Liver (tissue), 8 donors: ENCODE measurements at regions not wholly inside any gene's neighbourhood (a gene's known extent, or its start where the extent isn't known, plus 50 kb on each side); places are given as distances from the start of the nearest gene placed in this dataset.
"Not testable (repeated sequence)": the region's sequence is repeated elsewhere in the genome, so short reads cannot be mapped to it uniquely, and the experiment has no call there.

ENCODE experiments used
- DNase-seq: peaks from one replicate; pipeline ENCODE4 v3.0.0-alpha.2; 2017; ENCODE audit warnings: low spot score
- H3K27ac ChIP-seq, 2 donors: one replicate each; pipeline ENCODE4 v1.7.0; 2013; ENCODE audit warnings: inconsistent platforms in 2 of 2, low read length in 2 of 2, control low read depth in 1 of 2, low read depth in 1 of 2, mild to moderate bottlenecking in 1 of 2
- H3K27me3 ChIP-seq, 4 donors: one replicate each; pipeline versions ENCODE4 v1.6.1 to v1.7.0; 2013; ENCODE audit warnings: low read length in 3 of 4, inconsistent platforms in 1 of 4, mild to moderate bottlenecking in 1 of 4, moderate library complexity in 1 of 4; ENCODE audit not compliant: control insufficient read depth in 4 of 4, insufficient read depth in 4 of 4
- H3K36me3 ChIP-seq, 4 donors: one replicate each; pipeline versions ENCODE4 v1.6.1 to v1.7.0; 2013; ENCODE audit warnings: low read length in 3 of 4, mild to moderate bottlenecking in 3 of 4, low read depth in 1 of 4, moderate library complexity in 1 of 4; ENCODE audit not compliant: control insufficient read depth in 4 of 4, insufficient read depth in 3 of 4
- H3K4me1 ChIP-seq, 4 donors: one replicate each; pipeline versions ENCODE4 v1.6.1 to v1.7.0; 2013; ENCODE audit warnings: low read length in 3 of 4, mild to moderate bottlenecking in 3 of 4, moderate library complexity in 1 of 4; ENCODE audit not compliant: control insufficient read depth in 4 of 4, insufficient read depth in 4 of 4
- H3K4me3 ChIP-seq, 3 donors: one replicate each; pipeline versions ENCODE4 v1.6.1 to v1.7.0; 2013; ENCODE audit warnings: low read length in 3 of 3, control low read depth in 1 of 3, low read depth in 1 of 3, mild to moderate bottlenecking in 1 of 3
- H3K9ac ChIP-seq, 2 donors: one replicate each; pipeline ENCODE4 v1.7.0; 2013; ENCODE audit warnings: low read length in 2 of 2, mild to moderate bottlenecking in 2 of 2, moderate library complexity in 2 of 2, control low read depth in 1 of 2, low read depth in 1 of 2
- H3K9me3 ChIP-seq, 4 donors: one replicate each; pipeline versions ENCODE4 v1.6.1 to v1.7.0; 2013; ENCODE audit warnings: low read length in 3 of 4; ENCODE audit not compliant: control insufficient read depth in 4 of 4
- EGR1 ChIP-seq, 2 donors: IDR thresholded peaks; 2 replicates each; pipeline ENCODE4 v1.6.1; 2016 to 2018; ENCODE audit warnings: antibody characterized with exemption in 2 of 2, low read depth in 2 of 2
- FOXA1 ChIP-seq: IDR thresholded peaks from 2 replicates; pipeline ENCODE4 v1.6.1; 2016; ENCODE audit warnings: antibody characterized with exemption
- FOXA2 ChIP-seq: IDR thresholded peaks from 2 replicates; pipeline ENCODE4 v1.6.1; 2016; ENCODE audit warnings: antibody characterized with exemption
- GABPA ChIP-seq, 2 donors: IDR thresholded peaks in 1 of 2; conservative IDR thresholded peaks in 1 of 2; 2 replicates each; pipeline ENCODE4 v1.6.1; 2016; ENCODE audit warnings: antibody characterized with exemption in 2 of 2, mild to moderate bottlenecking in 1 of 2, moderate library complexity in 1 of 2
- JUND ChIP-seq, 2 donors: IDR thresholded peaks; 2 replicates each; pipeline ENCODE4 v1.6.1; 2016; ENCODE audit warnings: antibody characterized with exemption in 2 of 2
- NR2F2 ChIP-seq: IDR thresholded peaks from 2 replicates; pipeline ENCODE4 v1.6.1; 2016; ENCODE audit warnings: antibody characterized with exemption
- RAD21 ChIP-seq, 2 donors: IDR thresholded peaks; 2 replicates each; pipeline ENCODE4 v1.6.1; 2016; ENCODE audit warnings: antibody characterized with exemption in 2 of 2, mild to moderate bottlenecking in 2 of 2
- RXRA ChIP-seq, 2 donors: IDR thresholded peaks; 2 replicates each; pipeline ENCODE4 v1.6.1; 2017 to 2018; ENCODE audit warnings: antibody characterized with exemption in 2 of 2, mild to moderate bottlenecking in 1 of 2
- SP1 ChIP-seq: IDR thresholded peaks from 2 replicates; pipeline ENCODE4 v1.6.1; 2018; ENCODE audit warnings: antibody characterized with exemption, mild to moderate bottlenecking
- WGBS: extraction: QIAGEN DNeasy Blood & Tissue Kit; methylation state at CpG from one replicate; pipeline ENCODE4 v1.1.7; 2013; 5-methylcytosine and 5-hydroxymethylcytosine counted together
- TF ChIP-seq, protein P1 (sequence below): fragments of 150-350 bp; IDR thresholded peaks from 2 replicates; pipeline ENCODE4 v1.5.1; 2017; ENCODE audit warnings: improper control_type of control experiment, low read depth, low read length; ENCODE audit not compliant: missing input control
- TF ChIP-seq, protein P2 (sequence below): IDR thresholded peaks from 2 replicates; pipeline ENCODE4 v1.6.1; 2016; ENCODE audit warnings: antibody characterized with exemption, mild to moderate bottlenecking
- donor health status: healthy.
- donor health status: healthy.
- donor health status: healthy.
- donor health status: healthy.
- donor health status: healthy.

DNA sequence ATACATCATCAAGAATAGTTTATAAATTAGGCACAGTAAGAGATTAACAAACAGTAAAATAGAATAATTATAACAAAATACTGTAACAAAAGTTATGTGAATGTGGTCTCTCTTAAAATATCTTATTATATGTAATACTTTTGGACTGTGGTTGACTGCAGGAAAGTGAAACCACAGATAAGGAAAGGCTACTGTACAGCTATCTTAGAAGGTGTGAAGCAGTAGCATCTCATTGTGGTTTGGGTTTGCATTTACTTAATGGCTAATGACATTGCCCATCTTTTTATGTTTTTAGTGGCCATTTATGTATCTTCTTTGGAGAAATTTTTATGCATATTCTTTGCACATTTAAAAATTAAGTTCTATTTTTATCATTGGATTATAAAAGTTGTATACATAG, 296.4 kb upstream of the MAGI2 start (continued):
- TF ChIP-seq EGR1 (IDR thresholded peaks at IDR 0.05; ENCODE audit: low read depth in 2 of 2) (no peak), SP1 (no peak), RXRA (IDR thresholded peaks at IDR 0.05) (no peak)
- TF ChIP-seq, protein P1, sequence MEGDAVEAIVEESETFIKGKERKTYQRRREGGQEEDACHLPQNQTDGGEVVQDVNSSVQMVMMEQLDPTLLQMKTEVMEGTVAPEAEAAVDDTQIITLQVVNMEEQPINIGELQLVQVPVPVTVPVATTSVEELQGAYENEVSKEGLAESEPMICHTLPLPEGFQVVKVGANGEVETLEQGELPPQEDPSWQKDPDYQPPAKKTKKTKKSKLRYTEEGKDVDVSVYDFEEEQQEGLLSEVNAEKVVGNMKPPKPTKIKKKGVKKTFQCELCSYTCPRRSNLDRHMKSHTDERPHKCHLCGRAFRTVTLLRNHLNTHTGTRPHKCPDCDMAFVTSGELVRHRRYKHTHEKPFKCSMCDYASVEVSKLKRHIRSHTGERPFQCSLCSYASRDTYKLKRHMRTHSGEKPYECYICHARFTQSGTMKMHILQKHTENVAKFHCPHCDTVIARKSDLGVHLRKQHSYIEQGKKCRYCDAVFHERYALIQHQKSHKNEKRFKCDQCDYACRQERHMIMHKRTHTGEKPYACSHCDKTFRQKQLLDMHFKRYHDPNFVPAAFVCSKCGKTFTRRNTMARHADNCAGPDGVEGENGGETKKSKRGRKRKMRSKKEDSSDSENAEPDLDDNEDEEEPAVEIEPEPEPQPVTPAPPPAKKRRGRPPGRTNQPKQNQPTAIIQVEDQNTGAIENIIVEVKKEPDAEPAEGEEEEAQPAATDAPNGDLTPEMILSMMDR = no peak

- no peaks in the 10 kb centered on the region for H3K27me3 ChIP-seq
- no peak for DNase-seq
- TF ChIP-seq, protein P1 = peak; percentile 47
- TF ChIP-seq JUND (IDR thresholded peaks at IDR 0.05) (no peak), RAD21 (IDR thresholded peaks at IDR 0.05) (peak; percentile 68 to 71)
- 29% methylated on average over 3 of the region's 3 CpGs for WGBS
- no peak overlapping the region for H3K9ac ChIP-seq
- no peaks in the 10 kb centered on the region for H3K9me3 ChIP-seq
- no peak overlapping the region for H3K4me3 ChIP-seq
- H3K36me3 ChIP-seq = no peaks in the 10 kb centered on the region
- H3K4me1 ChIP-seq = no peaks in the 10 kb centered on the region
- H3K27ac ChIP-seq = no peak overlapping the region
Observed at GRCh38 chr7:79741684-79742083, 288.2 kb upstream of the MAGI2 start.

- H3K36me3 ChIP-seq = no peaks in the 10 kb centered on the region
- H3K27ac ChIP-seq = no peak overlapping the region
- no peak overlapping the region for H3K9ac ChIP-seq
- H3K4me1 ChIP-seq = no peaks in the 10 kb centered on the region
- H3K27me3 ChIP-seq = no peaks in the 10 kb centered on the region
- WGBS = 94% methylated on average over 22 of the region's 22 CpGs
- TF ChIP-seq RXRA (IDR thresholded peaks at IDR 0.05) = no peak
- no peak for TF ChIP-seq SP1
- TF ChIP-seq GABPA (IDR thresholded peaks at IDR 0.05 in 1 of 2, conservative IDR thresholded peaks at IDR 0.05 in 1 of 2) = no peak
- no peak for TF ChIP-seq NR2F2
- no peak for TF ChIP-seq JUND (IDR thresholded peaks at IDR 0.05)
- no peak for TF ChIP-seq RAD21 (IDR thresholded peaks at IDR 0.05)
- TF ChIP-seq, protein P2, sequence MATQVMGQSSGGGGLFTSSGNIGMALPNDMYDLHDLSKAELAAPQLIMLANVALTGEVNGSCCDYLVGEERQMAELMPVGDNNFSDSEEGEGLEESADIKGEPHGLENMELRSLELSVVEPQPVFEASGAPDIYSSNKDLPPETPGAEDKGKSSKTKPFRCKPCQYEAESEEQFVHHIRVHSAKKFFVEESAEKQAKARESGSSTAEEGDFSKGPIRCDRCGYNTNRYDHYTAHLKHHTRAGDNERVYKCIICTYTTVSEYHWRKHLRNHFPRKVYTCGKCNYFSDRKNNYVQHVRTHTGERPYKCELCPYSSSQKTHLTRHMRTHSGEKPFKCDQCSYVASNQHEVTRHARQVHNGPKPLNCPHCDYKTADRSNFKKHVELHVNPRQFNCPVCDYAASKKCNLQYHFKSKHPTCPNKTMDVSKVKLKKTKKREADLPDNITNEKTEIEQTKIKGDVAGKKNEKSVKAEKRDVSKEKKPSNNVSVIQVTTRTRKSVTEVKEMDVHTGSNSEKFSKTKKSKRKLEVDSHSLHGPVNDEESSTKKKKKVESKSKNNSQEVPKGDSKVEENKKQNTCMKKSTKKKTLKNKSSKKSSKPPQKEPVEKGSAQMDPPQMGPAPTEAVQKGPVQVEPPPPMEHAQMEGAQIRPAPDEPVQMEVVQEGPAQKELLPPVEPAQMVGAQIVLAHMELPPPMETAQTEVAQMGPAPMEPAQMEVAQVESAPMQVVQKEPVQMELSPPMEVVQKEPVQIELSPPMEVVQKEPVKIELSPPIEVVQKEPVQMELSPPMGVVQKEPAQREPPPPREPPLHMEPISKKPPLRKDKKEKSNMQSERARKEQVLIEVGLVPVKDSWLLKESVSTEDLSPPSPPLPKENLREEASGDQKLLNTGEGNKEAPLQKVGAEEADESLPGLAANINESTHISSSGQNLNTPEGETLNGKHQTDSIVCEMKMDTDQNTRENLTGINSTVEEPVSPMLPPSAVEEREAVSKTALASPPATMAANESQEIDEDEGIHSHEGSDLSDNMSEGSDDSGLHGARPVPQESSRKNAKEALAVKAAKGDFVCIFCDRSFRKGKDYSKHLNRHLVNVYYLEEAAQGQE = no peak
- no peak for TF ChIP-seq FOXA2
- TF ChIP-seq FOXA1 = no peak
- DNase-seq = no peak
- H3K9me3 ChIP-seq = no peaks in the 10 kb centered on the region
- H3K4me3 ChIP-seq = no peak overlapping the region
Observed at GRCh38 chr7:79740076-79740475, 286.6 kb upstream of the MAGI2 start.

GRCh38 chr7:79739036-79739709, 285.7 kb upstream of the MAGI2 start:
- not testable (repeated sequence) for H3K4me1 ChIP-seq, H3K4me3 ChIP-seq, H3K27me3 ChIP-seq, H3K36me3 ChIP-seq, H3K27ac ChIP-seq, DNase-seq, H3K9ac ChIP-seq, H3K9me3 ChIP-seq
- WGBS = 96% methylated on average over 44 of the region's 44 CpGs
